Chondrocyte (in vitro differentiated cells): ENCODE measurements at regions not wholly inside any gene's neighbourhood (a gene's known extent, or its start where the extent isn't known, plus 50 kb on each side); places are given as distances from the start of the nearest gene placed in this dataset.

Source experiments
- DNase-seq: peaks from one replicate; pipeline ENCODE4 v3.0.0; 2021; ENCODE audit warnings: mixed read lengths, low spot score
- H3K27ac Mint-ChIP-seq: one replicate; pipeline ENCODE4 v1.8.0; 2021; ENCODE audit warnings: mild to moderate bottlenecking, moderate library complexity, mixed read lengths; ENCODE audit not compliant: unreplicated experiment
- H3K27me3 Mint-ChIP-seq: 2 replicates; pipeline ENCODE4 v1.8.0; 2021; ENCODE audit warnings: low read depth, mixed read lengths
- H3K36me3 Mint-ChIP-seq: 2 replicates; pipeline ENCODE4 v1.8.0; 2021; ENCODE audit warnings: low read depth, mixed read lengths
- H3K4me1 Mint-ChIP-seq: 2 replicates; pipeline ENCODE4 v1.8.0; 2021; ENCODE audit warnings: low read depth, mild to moderate bottlenecking, mixed read lengths
- H3K4me3 Mint-ChIP-seq: one replicate; pipeline ENCODE4 v1.8.0; 2021; ENCODE audit warnings: mild to moderate bottlenecking, moderate library complexity, mixed read lengths; ENCODE audit not compliant: unreplicated experiment
- H3K9me3 Mint-ChIP-seq: 2 replicates; pipeline ENCODE4 v1.8.0; 2021; ENCODE audit warnings: low read depth, mixed read lengths
- CTCF ChIP-seq: fragments of 200-600 bp; sonication (generic); IDR thresholded peaks from 2 replicates; pipeline ENCODE4 v1.5.0; 2021; ENCODE audit warnings: antibody characterized with exemption, mild to moderate bottlenecking, moderate library complexity

GRCh38 chr1:184315254-184315653 lies 71.6 kb upstream of the C1orf21 start:
- Mint-ChIP-seq H3K27ac (peak overlapping the region; percentile 49), H3K27me3 (no peaks in the 10 kb centered on the region), H3K4me3 (no peak overlapping the region), H3K36me3 (no peaks in the 10 kb centered on the region), H3K4me1 (peaks cover 6% of the 10 kb centered on the region), H3K9me3 (no peaks in the 10 kb centered on the region)
- TF ChIP-seq CTCF: no peak
- no peak for DNase-seq

GRCh38 chr1:184319879-184320278 lies 67.0 kb upstream of the C1orf21 start:
- Mint-ChIP-seq H3K27me3 (no peaks in the 10 kb centered on the region), H3K9me3 (no peaks in the 10 kb centered on the region), H3K36me3 (no peaks in the 10 kb centered on the region), H3K27ac (no peak overlapping the region), H3K4me3 (no peak overlapping the region), H3K4me1 (peaks cover 6% of the 10 kb centered on the region)
- DNase-seq: no peak
- no peak for TF ChIP-seq CTCF

GRCh38 chr1:184322253-184322652 lies 64.6 kb upstream of the C1orf21 start:
- no peaks in the 10 kb centered on the region for H3K9me3 Mint-ChIP-seq
- no peak for DNase-seq
- TF ChIP-seq CTCF: no peak
- no peak overlapping the region for H3K27ac Mint-ChIP-seq
- H3K36me3 Mint-ChIP-seq: no peaks in the 10 kb centered on the region
- no peaks in the 10 kb centered on the region for H3K27me3 Mint-ChIP-seq
- H3K4me1 Mint-ChIP-seq: no peaks in the 10 kb centered on the region
- no peak overlapping the region for H3K4me3 Mint-ChIP-seq

GRCh38 chr1:184324972-184325371 lies 61.9 kb upstream of the C1orf21 start:
- Mint-ChIP-seq H3K27me3 (no peaks in the 10 kb centered on the region), H3K4me1 (no peaks in the 10 kb centered on the region), H3K27ac (no peak overlapping the region), H3K36me3 (no peaks in the 10 kb centered on the region), H3K9me3 (no peaks in the 10 kb centered on the region), H3K4me3 (no peak overlapping the region)
- no peak for DNase-seq
- no peak for TF ChIP-seq CTCF

- H3K27ac Mint-ChIP-seq: no peak overlapping the region
- no peak for DNase-seq
- no peaks in the 10 kb centered on the region for H3K9me3 Mint-ChIP-seq
- H3K27me3 Mint-ChIP-seq: no peaks in the 10 kb centered on the region
- no peaks in the 10 kb centered on the region for H3K36me3 Mint-ChIP-seq
- H3K4me1 Mint-ChIP-seq: peaks cover 5% of the 10 kb centered on the region
- no peak for TF ChIP-seq CTCF
- H3K4me3 Mint-ChIP-seq: no peak overlapping the region
Observed at GRCh38 chr1:184326278-184326677, 60.6 kb upstream of the C1orf21 start.
